ENCODE measurements at regions not wholly inside any gene's neighbourhood (a gene's known extent, or its start where the extent isn't known, plus 50 kb on each side); places are given as distances from the start of the nearest gene placed in this dataset.

DNA sequence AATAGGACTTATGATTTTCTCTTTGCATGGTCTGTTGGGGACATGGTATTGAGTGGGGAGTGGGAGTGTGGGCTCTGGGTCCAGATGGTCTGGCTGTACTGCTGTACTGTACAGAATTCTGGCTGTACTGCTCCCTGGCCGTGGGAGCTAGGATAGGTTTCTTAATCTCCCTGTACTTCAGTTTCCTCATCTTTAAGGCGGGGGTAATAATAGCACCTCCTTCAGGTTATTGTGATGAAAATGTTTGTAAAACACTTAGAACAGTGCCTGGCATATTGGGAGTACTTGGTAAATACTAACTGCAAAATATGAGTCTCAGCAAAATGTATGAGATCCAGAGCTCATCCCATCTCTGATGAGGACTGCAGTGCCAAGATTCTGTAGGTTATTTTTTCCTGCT is 198.6 kb downstream of the KIF18A start:
- in situ Hi-C loops (cut with HindIII; ENCODE audit: low pct_ligation_motif_present, low pct_unique_long_range_greater_than_20kb, low sequenced_read_pairs) = no loop called here
- DNase-seq = peak; percentile 58

DNA sequence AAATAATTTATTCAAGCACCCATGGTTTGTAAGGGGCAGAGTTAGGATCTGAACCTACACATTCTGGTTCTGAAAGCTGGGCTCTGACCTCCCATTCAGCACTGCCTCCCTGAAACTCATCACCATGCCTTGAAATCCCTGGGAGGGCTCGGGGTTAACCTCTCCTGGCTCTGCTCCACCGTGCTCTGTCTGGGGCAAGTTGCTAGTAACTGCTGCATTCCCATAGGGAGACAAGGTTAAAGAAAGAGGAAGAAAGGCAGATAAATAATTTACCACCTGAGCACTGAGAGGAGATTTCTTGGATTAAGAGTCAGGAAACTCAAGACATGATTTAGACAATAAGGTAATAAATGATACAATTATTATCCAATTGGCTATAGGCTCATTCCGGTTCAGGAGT is 199.3 kb downstream of the KIF18A start:
- no peak for DNase-seq

GRCh38 chr11:27907530-27907929 is 200.4 kb downstream of the KIF18A start:
- DNase-seq = no peak
- in situ Hi-C loops (cut with HindIII; ENCODE audit: low pct_ligation_motif_present, low pct_unique_long_range_greater_than_20kb, low sequenced_read_pairs) = no loop called here

More for the DNA sequence above, 199.3 kb downstream of the KIF18A start:
- in situ Hi-C loops (cut with HindIII; ENCODE audit: low pct_ligation_motif_present, low pct_unique_long_range_greater_than_20kb, low sequenced_read_pairs) = no loop called here

GRCh38 chr11:27907091-27907490 is 200.9 kb downstream of the KIF18A start:
- DNase-seq = no peak
- in situ Hi-C loops (cut with HindIII; ENCODE audit: low pct_ligation_motif_present, low pct_unique_long_range_greater_than_20kb, low sequenced_read_pairs) = no loop called here

- in situ Hi-C loops (cut with HindIII; ENCODE audit: low pct_ligation_motif_present, low pct_unique_long_range_greater_than_20kb, low sequenced_read_pairs) = no loop called here
- DNase-seq = no peak
These were observed 203.4 kb downstream of the KIF18A start for GRCh38 chr11:27904358-27905055.

- no peak for DNase-seq
- in situ Hi-C loops (cut with HindIII; ENCODE audit: low pct_ligation_motif_present, low pct_unique_long_range_greater_than_20kb, low sequenced_read_pairs) = no loop called here
These were observed 202.8 kb upstream of the BDNF start for GRCh38 chr11:27902981-27903624.

- DNase-seq = no peak
- in situ Hi-C loops (cut with HindIII; ENCODE audit: low pct_ligation_motif_present, low pct_unique_long_range_greater_than_20kb, low sequenced_read_pairs) = no loop called here
These were observed 197.9 kb upstream of the BDNF start for GRCh38 chr11:27898166-27898565.

GRCh38 chr11:27896096-27896495 is 195.8 kb upstream of the BDNF start:
- in situ Hi-C loops (cut with HindIII; ENCODE audit: low pct_ligation_motif_present, low pct_unique_long_range_greater_than_20kb, low sequenced_read_pairs) = no loop called here

DNA sequence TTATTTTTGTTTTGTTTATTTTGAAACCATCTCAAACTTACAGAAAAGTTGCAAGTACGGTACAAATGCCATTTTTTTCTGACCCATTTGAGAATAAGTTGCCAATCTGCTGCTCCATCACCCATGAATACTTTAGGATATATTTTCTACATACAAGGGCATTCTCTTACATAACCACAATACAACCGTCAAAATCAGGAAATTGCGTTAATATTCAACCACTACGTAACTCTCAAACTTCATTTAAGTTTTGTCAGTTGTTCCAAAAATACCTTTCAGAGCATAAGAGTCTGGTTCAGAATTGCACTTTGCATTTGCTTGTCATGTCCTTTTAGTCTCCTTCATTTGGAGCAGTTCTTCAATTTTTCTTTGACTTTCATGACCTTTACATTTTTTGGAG is 194.3 kb upstream of the BDNF start:
- DNase-seq = no peak

More at GRCh38 chr11:27896096-27896495, 195.8 kb upstream of the BDNF start:
- DNase-seq = no peak

DNA sequence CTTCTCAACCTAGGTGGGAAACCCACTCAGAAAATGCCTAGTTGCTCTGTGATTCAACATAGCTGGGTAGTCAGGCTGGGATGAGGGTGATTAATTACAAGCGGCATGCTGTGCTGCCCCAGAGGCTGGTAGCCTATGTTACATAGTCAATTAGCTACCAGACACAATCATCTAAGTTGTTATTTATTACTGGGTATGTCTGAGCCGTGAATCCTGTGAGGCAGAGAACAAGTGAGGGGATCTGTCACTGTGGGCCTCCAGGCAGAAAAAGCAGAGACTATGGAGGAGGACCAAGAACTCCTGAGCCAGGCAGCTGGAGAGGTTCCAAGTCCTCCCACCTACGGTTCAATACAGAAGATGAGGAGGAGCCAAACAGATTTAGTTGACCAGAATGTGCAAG is 186.6 kb upstream of the BDNF start:
- no peak for DNase-seq
- in situ Hi-C loops (cut with HindIII; ENCODE audit: low pct_ligation_motif_present, low pct_unique_long_range_greater_than_20kb, low sequenced_read_pairs) = no loop called here

More for the DNA sequence above, 194.3 kb upstream of the BDNF start:
- in situ Hi-C loops (cut with HindIII; ENCODE audit: low pct_ligation_motif_present, low pct_unique_long_range_greater_than_20kb, low sequenced_read_pairs) = no loop called here

GRCh38 chr11:27882066-27882697 is 181.9 kb upstream of the BDNF start:
- DNase-seq = no peak
- in situ Hi-C loops (cut with HindIII; ENCODE audit: low pct_ligation_motif_present, low pct_unique_long_range_greater_than_20kb, low sequenced_read_pairs) = no loop called here

- in situ Hi-C loops (cut with HindIII; ENCODE audit: low pct_ligation_motif_present, low pct_unique_long_range_greater_than_20kb, low sequenced_read_pairs) = no loop called here
These were observed 175.8 kb upstream of the BDNF start for GRCh38 chr11:27875831-27876775.

GRCh38 chr11:27874998-27875830 is 175.0 kb upstream of the BDNF start:
- no peak for DNase-seq
- in situ Hi-C loops (cut with HindIII; ENCODE audit: low pct_ligation_motif_present, low pct_unique_long_range_greater_than_20kb, low sequenced_read_pairs) = no loop called here

More at GRCh38 chr11:27875831-27876775, 175.8 kb upstream of the BDNF start:
- no peak for DNase-seq

DNA sequence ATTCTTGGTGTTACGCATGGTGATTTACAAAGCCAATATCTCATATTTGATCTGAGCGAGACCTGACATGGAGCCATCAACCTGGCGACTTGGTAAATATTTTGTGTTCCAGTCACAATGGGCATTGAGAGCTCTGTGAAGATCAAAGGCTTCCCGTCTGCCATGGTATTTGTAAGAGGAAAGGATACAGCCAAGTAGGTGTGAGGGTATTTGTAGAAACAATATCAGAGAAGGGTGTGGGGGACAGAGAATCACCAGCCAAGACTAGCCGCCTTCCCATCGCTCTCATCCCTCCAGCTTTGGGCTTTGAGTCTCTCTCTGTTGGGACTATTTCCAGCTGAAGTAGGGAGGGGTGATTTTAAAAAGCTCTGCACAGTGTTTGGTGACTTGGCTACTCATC is 173.4 kb upstream of the BDNF start:
- in situ Hi-C loops (cut with HindIII; ENCODE audit: low pct_ligation_motif_present, low pct_unique_long_range_greater_than_20kb, low sequenced_read_pairs) = no loop called here
- no peak for DNase-seq

DNA sequence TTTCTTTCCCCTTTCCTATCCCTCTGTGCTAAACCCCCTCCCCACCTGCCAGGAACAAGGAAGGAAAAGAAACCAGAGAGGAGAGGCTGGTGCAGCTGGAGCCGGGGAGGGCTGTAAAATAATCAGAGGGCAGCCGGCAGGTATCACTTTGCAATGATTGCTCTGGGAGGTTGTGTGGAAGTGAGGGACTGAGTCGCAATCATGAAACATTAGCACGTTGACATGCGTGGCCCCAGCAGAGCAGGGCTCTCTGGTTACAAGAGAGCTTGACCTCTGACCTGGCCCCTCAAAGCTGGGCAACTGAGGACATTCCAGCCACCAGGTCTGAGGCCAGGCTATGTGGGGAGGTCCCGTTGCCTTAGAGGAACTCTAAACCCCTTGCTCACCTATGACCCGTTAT is 170.8 kb upstream of the BDNF start:
- DNase-seq = no peak
- in situ Hi-C loops (cut with HindIII; ENCODE audit: low pct_ligation_motif_present, low pct_unique_long_range_greater_than_20kb, low sequenced_read_pairs) = no loop called here

GRCh38 chr11:27869701-27870100 is 169.4 kb upstream of the BDNF start:
- in situ Hi-C loops (cut with HindIII; ENCODE audit: low pct_ligation_motif_present, low pct_unique_long_range_greater_than_20kb, low sequenced_read_pairs) = no loop called here
- no peak for DNase-seq

DNA sequence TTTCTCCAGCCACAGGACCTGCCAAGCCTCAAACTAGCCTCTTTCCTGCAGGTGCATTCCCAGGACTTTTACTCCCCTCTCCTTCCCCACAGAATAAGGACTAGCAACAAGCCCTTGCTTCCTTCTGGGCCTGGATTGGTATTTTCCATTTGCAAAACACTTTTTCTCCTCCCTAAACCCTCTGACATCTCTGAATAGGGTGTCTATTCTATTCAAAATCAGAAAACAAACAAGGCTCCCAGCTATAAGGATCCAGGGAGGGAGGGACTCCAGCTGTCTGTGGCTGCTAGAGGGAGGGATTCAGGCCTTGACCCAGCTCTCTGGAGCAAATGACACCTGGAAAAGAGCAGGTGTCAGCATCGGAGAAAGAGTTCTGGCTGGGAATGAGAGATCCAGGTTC is 168.5 kb upstream of the BDNF start:
- DNase-seq = no peak
- in situ Hi-C loops (cut with HindIII; ENCODE audit: low pct_ligation_motif_present, low pct_unique_long_range_greater_than_20kb, low sequenced_read_pairs) = no loop called here

GRCh38 chr11:27868226-27868625 is 168.0 kb upstream of the BDNF start:
- in situ Hi-C loops (cut with HindIII; ENCODE audit: low pct_ligation_motif_present, low pct_unique_long_range_greater_than_20kb, low sequenced_read_pairs) = no loop called here
- DNase-seq = no peak

All from ACHN (cell line).